Stimulated activated CD4-positive, alpha-beta T cell treated with anti-CD3 and anti-CD28 coated beads, Interleukin-15, amount 100 ng/mL, for 24 hours (primary cell): ENCODE measurements at regions not wholly inside any gene's neighbourhood (a gene's known extent, or its start where the extent isn't known, plus 50 kb on each side); places are given as distances from the start of the nearest gene placed in this dataset.

Source experiments
- DNase-seq: peaks from one replicate; pipeline ENCODE4 v3.0.0-alpha.2; 2020

GRCh38 chr12:115043079-115043478 is 359.1 kb upstream of the TBX3 start:
- no peak for DNase-seq

- DNase-seq = no peak
These were observed 358.4 kb upstream of the TBX3 start for GRCh38 chr12:115042341-115042740.

- no peak for DNase-seq
These were observed 353.9 kb upstream of the TBX3 start for GRCh38 chr12:115037830-115038229.

- no peak for DNase-seq
These were observed 351.6 kb upstream of the TBX3 start for GRCh38 chr12:115035535-115036107.

- DNase-seq = no peak
These were observed 348.5 kb upstream of the TBX3 start for GRCh38 chr12:115032521-115032920.

- DNase-seq = no peak
These were observed 346.0 kb upstream of the TBX3 start for GRCh38 chr12:115030017-115030416.

- no peak for DNase-seq
These were observed 340.6 kb upstream of the TBX3 start for GRCh38 chr12:115024531-115024930.

- no peak for DNase-seq
These were observed 339.6 kb upstream of the TBX3 start for GRCh38 chr12:115023279-115024265.

GRCh38 chr12:115020091-115020490 is 336.1 kb upstream of the TBX3 start:
- DNase-seq = no peak

- no peak for DNase-seq
These were observed 333.4 kb upstream of the TBX3 start for GRCh38 chr12:115017346-115017745.

- no peak for DNase-seq
These were observed 329.4 kb upstream of the TBX3 start for GRCh38 chr12:115013236-115013981.

GRCh38 chr12:115012861-115013235 is 328.9 kb upstream of the TBX3 start:
- DNase-seq = no peak

GRCh38 chr12:115011703-115012102 is 327.7 kb upstream of the TBX3 start:
- DNase-seq = no peak

GRCh38 chr12:115010324-115010995 is 326.5 kb upstream of the TBX3 start:
- no peak for DNase-seq

GRCh38 chr12:115008929-115009328 is 325.0 kb upstream of the TBX3 start:
- DNase-seq = no peak

GRCh38 chr12:115004470-115005146 is 320.6 kb upstream of the TBX3 start:
- no peak for DNase-seq

GRCh38 chr12:115002434-115002833 is 318.5 kb upstream of the TBX3 start:
- DNase-seq = no peak

GRCh38 chr12:115001571-115002180 is 317.7 kb upstream of the TBX3 start:
- no peak for DNase-seq

GRCh38 chr12:115000038-115000437 is 316.1 kb upstream of the TBX3 start:
- no peak for DNase-seq

GRCh38 chr12:114998750-114999128 is 314.8 kb upstream of the TBX3 start:
- no peak for DNase-seq

GRCh38 chr12:114998118-114998749 is 314.3 kb upstream of the TBX3 start:
- no peak for DNase-seq

- no peak for DNase-seq
These were observed 312.4 kb upstream of the TBX3 start for GRCh38 chr12:114996382-114996781.
